K562 (cell line): ENCODE measurements at regions not wholly inside any gene's neighbourhood (a gene's known extent, or its start where the extent isn't known, plus 50 kb on each side); places are given as distances from the start of the nearest gene placed in this dataset.

Source experiments
- ATAC-seq: fragments of 200-7000 bp; cut with Tn5 transposase; 3 replicates; pipeline ENCODE4 v1.9.1; 2020; ENCODE audit warnings: moderate library complexity
- BruUV-seq: library from RNA; stranded (reverse); fragments of 400-500 nt; replicated peaks from 2 replicates; lab custom pipeline; 2021; lab: Mats Ljungman, UMichigan
- CTCF ChIA-PET: fragments of 300-600 bp; formaldehyde crosslinking; extraction: SDS; loops from one replicate; lab custom pipeline; 2021; ENCODE audit warnings: low intra/inter-chr PET ratio; lab: Yijun Ruan, JAX
- POLR2A ChIA-PET: fragments of 300-600, 350-650 bp; sonication (Branson Sonifier 250); formaldehyde crosslinking; extraction: SDS; loops from one replicate; lab custom pipeline; 2021; ENCODE audit warnings: antibody characterized with exemption, inconsistent platforms; lab: Yijun Ruan, JAX
- DNase-seq, 4 experiments: peaks; one replicate each; pipeline versions ENCODE4 v3.0.0 to v3.0.0-alpha.2; 2011 to 2018; ENCODE audit warnings: low spot score in 3 of 4, mixed read lengths in 3 of 4; ENCODE audit errors: extremely low read depth in 1 of 4
- FAIRE-seq: peaks from 2 replicates; lab custom pipeline; 2011; peaks lifted over from hg19 to GRCh38; lab: Jason Lieb, UNC
- H2AFZ ChIP-seq: 2 replicates; pipeline ENCODE4 v1.6.0; 2011; ENCODE audit warnings: low read depth, low read length, control low read depth, inconsistent platforms
- H3K27ac ChIP-seq: fragments of 200-600 bp; 3 replicates; pipeline ENCODE4 v1.8.0; 2011; ENCODE audit warnings: low read depth, mild to moderate bottlenecking, control low read depth, inconsistent platforms, low read length, moderate library complexity, mixed read lengths; ENCODE audit errors: extremely low read depth
- H3K27me3 ChIP-seq, 2 experiments: fragments of 300-600 bp in 1 of 2; 2 replicates in 1 of 2; 3 replicates in 1 of 2; pipeline versions ENCODE4 v1.6.0 to v1.8.0; 2011; ENCODE audit warnings: inconsistent platforms in 2 of 2, low read length in 2 of 2, mild to moderate bottlenecking in 1 of 2, mixed read lengths in 1 of 2, moderate library complexity in 1 of 2; ENCODE audit not compliant: control insufficient read depth in 2 of 2, insufficient read depth in 2 of 2
- H3K36me3 ChIP-seq: fragments of 300-600 bp; 3 replicates; pipeline ENCODE4 v1.8.0; 2011; ENCODE audit warnings: mild to moderate bottlenecking, low read length, inconsistent platforms; ENCODE audit not compliant: control insufficient read depth, insufficient read depth
- H3K4me1 ChIP-seq, 2 experiments: fragments of 200-600 bp in 1 of 2; replicated peaks in 1 of 2; 2 replicates in 1 of 2; 3 replicates in 1 of 2; pipeline versions ENCODE4 v1.5.1 to v1.8.0; 2011; ENCODE audit warnings: inconsistent platforms in 2 of 2, low read length in 2 of 2, mild to moderate bottlenecking in 1 of 2, mixed read lengths in 1 of 2, moderate library complexity in 1 of 2; ENCODE audit not compliant: control insufficient read depth in 2 of 2, insufficient read depth in 2 of 2
- H3K4me2 ChIP-seq: 2 replicates; pipeline ENCODE4 v1.6.1; 2011; ENCODE audit warnings: low read length, control low read depth, inconsistent platforms, mixed read lengths; ENCODE audit not compliant: insufficient read depth
- H3K4me3 ChIP-seq: fragments of 200-600 bp; sonication (generic), shearing (Covaris generic); 2 replicates; pipeline ENCODE4 v1.5.1; 2016; ENCODE audit warnings: control low read depth, inconsistent platforms
- H3K79me2 ChIP-seq: fragments of 200-600 bp; 3 replicates; pipeline ENCODE4 v1.8.0; 2011; ENCODE audit warnings: low read length, inconsistent platforms; ENCODE audit not compliant: control insufficient read depth, insufficient read depth
- H3K9ac ChIP-seq, 2 experiments: 2 replicates each; pipeline versions ENCODE4 v1.6.0 to v1.6.1; 2011; ENCODE audit warnings: low read depth in 2 of 2, low read length in 2 of 2, control low read depth in 1 of 2, inconsistent platforms in 1 of 2, mild to moderate bottlenecking in 1 of 2, mixed read lengths in 1 of 2; ENCODE audit not compliant: insufficient read depth in 1 of 2
- H3K9me1 ChIP-seq: one replicate; pipeline ENCODE4 v1.6.0; 2011; ENCODE audit warnings: inconsistent platforms, mild to moderate bottlenecking, low read length, moderate library complexity; ENCODE audit not compliant: control insufficient read depth, insufficient read depth
- H3K9me3 ChIP-seq: replicated peaks from 2 replicates; pipeline ENCODE4 v1.5.1; 2011; ENCODE audit warnings: low read depth, low read length, inconsistent platforms; ENCODE audit not compliant: control insufficient read depth, insufficient read depth
- H4K20me1 ChIP-seq: replicated peaks from 2 replicates; pipeline ENCODE4 v1.6.1; 2011; ENCODE audit warnings: low read length, inconsistent platforms, mixed read lengths; ENCODE audit not compliant: control insufficient read depth, insufficient read depth
- C11orf30 ChIP-seq: fragments of 450-650 bp; IDR thresholded peaks from 2 replicates; pipeline ENCODE4 v1.6.1; 2016; ENCODE audit warnings: low read depth, mild to moderate bottlenecking
- CBFB ChIP-seq: sonication (generic); formaldehyde crosslinking; IDR thresholded peaks from 2 replicates; pipeline ENCODE4 v1.4.0; 2020; ENCODE audit warnings: mild to moderate bottlenecking, missing genetic modification reagents
- CUX1 ChIP-seq: fragments of 200-800 bp; sonication (Bioruptor generic); IDR thresholded peaks from 2 replicates; pipeline ENCODE4 v1.6.1; 2016; ENCODE audit warnings: missing genetic modification characterization, missing compliant biosample characterization
- ESRRA ChIP-seq: fragments of 450-650 bp; IDR thresholded peaks from 2 replicates; pipeline ENCODE4 v1.6.1; 2014; ENCODE audit warnings: low read depth, mild to moderate bottlenecking, moderate library complexity, borderline replicate concordance
- EWSR1 ChIP-seq: fragments of 450-650 bp; IDR thresholded peaks from 2 replicates; pipeline ENCODE4 v1.6.1; 2018; ENCODE audit warnings: borderline replicate concordance, mild to moderate bottlenecking, low read depth, moderate library complexity; ENCODE audit not compliant: partially characterized antibody
- MYC ChIP-seq, 2 experiments: fragments of 250-450 bp in 1 of 2; sonication (Bioruptor Pico) in 1 of 2; IDR thresholded peaks; 2 replicates each; pipeline versions ENCODE4 v1.5.1 to v1.6.1; 2012 to 2021; ENCODE audit warnings: low read depth in 2 of 2, borderline replicate concordance in 1 of 2, improper control_type of control experiment in 1 of 2, low read length in 1 of 2, mild to moderate bottlenecking in 1 of 2, moderate library complexity in 1 of 2
- NFYB ChIP-seq: IDR thresholded peaks from 2 replicates; pipeline ENCODE4 v1.6.1; 2011; ENCODE audit warnings: mild to moderate bottlenecking, moderate library complexity; ENCODE audit not compliant: insufficient read length; ENCODE audit errors: extremely low read depth
- PCBP2 ChIP-seq: fragments of 200-400 bp; formaldehyde crosslinking; IDR thresholded peaks from 2 replicates; pipeline ENCODE4 v1.6.1; 2018; ENCODE audit warnings: low read length, low read depth, mild to moderate bottlenecking, moderate library complexity; ENCODE audit not compliant: poor library complexity, severe bottlenecking
- PTRF ChIP-seq: fragments of 450-650 bp; IDR thresholded peaks from 2 replicates; pipeline ENCODE4 v1.6.1; 2016; ENCODE audit warnings: mild to moderate bottlenecking, missing genetic modification characterization, missing compliant biosample characterization
- SAFB2 ChIP-seq: fragments of 200-400 bp; formaldehyde crosslinking; IDR thresholded peaks from 2 replicates; pipeline ENCODE4 v1.6.1; 2018; ENCODE audit warnings: borderline replicate concordance, low read length, low read depth, moderate library complexity; ENCODE audit not compliant: severe bottlenecking
- SNIP1 ChIP-seq: fragments of 450-650 bp; IDR thresholded peaks from 2 replicates; pipeline ENCODE4 v1.7.1; 2017; ENCODE audit warnings: low read depth, mild to moderate bottlenecking
- WGBS: fragments of 100-300 bp; shearing (Covaris generic); methylation state at CpG from one replicate; pipeline ENCODE4 v1.1.6; 2016; ENCODE audit warnings: low coverage, mixed read lengths; ENCODE audit not compliant: insufficient coverage; ENCODE audit errors: missing lambda C conversion rate; 5-methylcytosine and 5-hydroxymethylcytosine counted together
- in situ Hi-C: fragments of 300-500 bp; cut with MboI; formaldehyde crosslinking; loops from 4 replicates; pipeline ENCODE4 v1.15.0; 2018; ENCODE audit warnings: inconsistent platforms, mixed read lengths
- intact Hi-C: fragments of 100-400 bp; cut with micrococcal nuclease; formaldehyde crosslinking; loops from 2 replicates; pipeline ENCODE4 v1.14.2; 2022
- TF ChIP-seq, protein P1 (sequence below), 2 experiments: IDR thresholded peaks in 1 of 2; conservative IDR thresholded peaks in 1 of 2; 2 replicates each; pipeline ENCODE4 v1.6.1; 2016; ENCODE audit warnings: low read depth in 2 of 2, mild to moderate bottlenecking in 1 of 2, missing compliant biosample characterization in 1 of 2, missing genetic modification characterization in 1 of 2, moderate library complexity in 1 of 2
- TF ChIP-seq, protein P2 (sequence below): fragments of 450-650 bp; formaldehyde crosslinking; IDR thresholded peaks from 2 replicates; pipeline ENCODE4 v1.4.0; 2020; ENCODE audit warnings: mild to moderate bottlenecking, moderate library complexity

DNA sequence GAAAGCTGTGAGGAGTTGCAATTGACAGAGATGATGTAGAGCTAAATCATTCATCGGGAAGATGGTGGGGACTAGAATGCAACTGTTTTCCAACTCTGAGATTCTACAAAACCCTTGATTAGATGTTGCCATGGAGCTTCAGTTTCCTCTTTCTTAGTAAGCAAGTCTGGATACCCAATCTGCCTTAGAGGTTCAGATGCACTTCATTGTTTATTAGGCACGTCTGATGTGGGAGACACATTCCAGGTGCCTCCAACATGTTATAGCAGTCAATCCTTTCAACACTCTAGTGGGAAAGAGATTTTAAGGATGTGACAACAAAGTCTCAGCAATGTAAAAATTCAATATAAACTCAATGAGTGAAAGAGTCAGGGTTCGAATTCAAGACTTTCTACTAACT, 291.3 kb upstream of the PHYHIPL start:
- H3K4me2 ChIP-seq: no peak overlapping the region
- WGBS: 0% methylated on average over 3 of the region's 3 CpGs
- CTCF ChIA-PET: no interaction called here
- no peak overlapping the region for H2AFZ ChIP-seq
- H3K36me3 ChIP-seq: no peaks in the 10 kb centered on the region
- intact Hi-C loops: no loop called here
- no peaks in the 10 kb centered on the region for H4K20me1 ChIP-seq
- POLR2A ChIA-PET: no interaction called here
- no peak overlapping the region for H3K27ac ChIP-seq
- no peaks in the 10 kb centered on the region for H3K27me3 ChIP-seq
- H3K4me1 ChIP-seq: no peaks in the 10 kb centered on the region
- no peak for ATAC-seq
- H3K9ac ChIP-seq: no peak overlapping the region
- FAIRE-seq: no peak
- no peaks in the 10 kb centered on the region for H3K9me3 ChIP-seq
- no peaks in the 10 kb centered on the region for H3K79me2 ChIP-seq
- H3K9me1 ChIP-seq: no peaks in the 10 kb centered on the region
- in situ Hi-C loops: no loop called here
- no peak for DNase-seq
- BruUV-seq: no TSS peak
- no peak overlapping the region for H3K4me3 ChIP-seq
- no peak for TF ChIP-seq CBFB
- TF ChIP-seq CUX1: no peak
- no peak for TF ChIP-seq SAFB2
- no peak for TF ChIP-seq PCBP2
- no peak for TF ChIP-seq PTRF (tag)
- TF ChIP-seq C11orf30: no peak
- no peak for TF ChIP-seq EWSR1
- TF ChIP-seq, protein P1, sequence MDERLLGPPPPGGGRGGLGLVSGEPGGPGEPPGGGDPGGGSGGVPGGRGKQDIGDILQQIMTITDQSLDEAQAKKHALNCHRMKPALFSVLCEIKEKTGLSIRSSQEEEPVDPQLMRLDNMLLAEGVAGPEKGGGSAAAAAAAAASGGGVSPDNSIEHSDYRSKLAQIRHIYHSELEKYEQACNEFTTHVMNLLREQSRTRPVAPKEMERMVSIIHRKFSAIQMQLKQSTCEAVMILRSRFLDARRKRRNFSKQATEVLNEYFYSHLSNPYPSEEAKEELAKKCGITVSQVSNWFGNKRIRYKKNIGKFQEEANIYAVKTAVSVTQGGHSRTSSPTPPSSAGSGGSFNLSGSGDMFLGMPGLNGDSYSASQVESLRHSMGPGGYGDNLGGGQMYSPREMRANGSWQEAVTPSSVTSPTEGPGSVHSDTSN (CRISPR knock-in tag; IDR thresholded peaks at IDR 0.05; ENCODE audit: low read depth): no peak
- TF ChIP-seq, protein P1 (tag; conservative IDR thresholded peaks at IDR 0.05; ENCODE audit: low read depth): no peak
- TF ChIP-seq, protein P2, sequence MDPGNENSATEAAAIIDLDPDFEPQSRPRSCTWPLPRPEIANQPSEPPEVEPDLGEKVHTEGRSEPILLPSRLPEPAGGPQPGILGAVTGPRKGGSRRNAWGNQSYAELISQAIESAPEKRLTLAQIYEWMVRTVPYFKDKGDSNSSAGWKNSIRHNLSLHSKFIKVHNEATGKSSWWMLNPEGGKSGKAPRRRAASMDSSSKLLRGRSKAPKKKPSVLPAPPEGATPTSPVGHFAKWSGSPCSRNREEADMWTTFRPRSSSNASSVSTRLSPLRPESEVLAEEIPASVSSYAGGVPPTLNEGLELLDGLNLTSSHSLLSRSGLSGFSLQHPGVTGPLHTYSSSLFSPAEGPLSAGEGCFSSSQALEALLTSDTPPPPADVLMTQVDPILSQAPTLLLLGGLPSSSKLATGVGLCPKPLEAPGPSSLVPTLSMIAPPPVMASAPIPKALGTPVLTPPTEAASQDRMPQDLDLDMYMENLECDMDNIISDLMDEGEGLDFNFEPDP: no peak
- TF ChIP-seq ESRRA: no peak
- no peak for TF ChIP-seq NFYB
- no peak for TF ChIP-seq SNIP1
- no peak for TF ChIP-seq MYC (IDR thresholded peaks at IDR 0.05; ENCODE audit: low read depth, low read length)
- no peak for TF ChIP-seq MYC (CRISPR knock-in tag; IDR thresholded peaks at IDR 0.05; ENCODE audit: borderline replicate concordance, low read depth)
